HepG2 (cell line): ENCODE measurements at regions not wholly inside any gene's neighbourhood (a gene's known extent, or its start where the extent isn't known, plus 50 kb on each side); places are given as distances from the start of the nearest gene placed in this dataset.

Experiments used
- ATAC-seq: fragments of 200-7000 bp; cut with Tn5 transposase; 3 replicates; pipeline ENCODE4 v1.9.1; 2020; ENCODE audit warnings: mild to moderate bottlenecking, moderate library complexity
- BruUV-seq: library from RNA; stranded (reverse); fragments of 400-500 nt; replicated peaks from 2 replicates; lab custom pipeline; 2021; lab: Mats Ljungman, UMichigan
- CTCF ChIA-PET: fragments of 300-600 bp; formaldehyde crosslinking; extraction: SDS; loops from one replicate; lab custom pipeline; 2021; ENCODE audit warnings: low total read pairs, inconsistent platforms, low intra/inter-chr PET ratio; lab: Yijun Ruan, JAX
- POLR2A ChIA-PET: fragments of 350-600 bp; sonication (Branson Sonifier 250); formaldehyde crosslinking; loops from one replicate; lab custom pipeline; 2020; ENCODE audit warnings: antibody characterized with exemption, inconsistent platforms; lab: Yijun Ruan, JAX
- DNase-seq: peaks from one replicate; pipeline ENCODE4 v3.0.0-alpha.2; 2015; ENCODE audit warnings: low spot score
- FAIRE-seq: peaks from 3 replicates; lab custom pipeline; 2011; peaks lifted over from hg19 to GRCh38; lab: Jason Lieb, UNC
- H2AFZ ChIP-seq: one replicate; pipeline ENCODE4 v1.6.1; 2011; ENCODE audit warnings: low read length, inconsistent platforms
- H3K27ac ChIP-seq: fragments of 300-600 bp; 3 replicates; pipeline ENCODE4 v1.8.0; 2011; ENCODE audit warnings: mixed run types, mild to moderate bottlenecking, mixed read lengths, low read length, inconsistent platforms; ENCODE audit not compliant: insufficient read depth; ENCODE audit errors: extremely low read length
- H3K27me3 ChIP-seq, 2 experiments: fragments of 200-600 bp in 1 of 2; 2 replicates in 1 of 2; 3 replicates in 1 of 2; pipeline versions ENCODE4 v1.6.0 to v1.8.0; 2011; ENCODE audit warnings: low read length in 2 of 2, mild to moderate bottlenecking in 2 of 2, moderate library complexity in 2 of 2, inconsistent platforms in 1 of 2; ENCODE audit not compliant: insufficient read depth in 2 of 2, control insufficient read depth in 1 of 2
- H3K36me3 ChIP-seq, 2 experiments: fragments of 200-600 bp in 1 of 2; replicated peaks in 1 of 2; 2 replicates in 1 of 2; 3 replicates in 1 of 2; pipeline versions ENCODE4 v1.5.1 to v1.8.0; 2011; ENCODE audit warnings: low read length in 2 of 2, inconsistent platforms in 1 of 2; ENCODE audit not compliant: insufficient read depth in 2 of 2, control insufficient read depth in 1 of 2
- H3K4me1 ChIP-seq: 2 replicates; pipeline ENCODE4 v1.5.1; 2012; ENCODE audit warnings: low read length, inconsistent platforms; ENCODE audit not compliant: insufficient read depth
- H3K4me2 ChIP-seq: 2 replicates; pipeline ENCODE4 v1.6.0; 2011; ENCODE audit warnings: low read depth, low read length, inconsistent platforms
- H3K4me3 ChIP-seq, 3 experiments: fragments of 200-600 bp in 1 of 3; sonication (generic), shearing (Covaris generic) in 1 of 3; replicated peaks in 1 of 3; 2 replicates each; pipeline ENCODE4 v1.5.1; 2011 to 2016; ENCODE audit warnings: low read length in 3 of 3, inconsistent platforms in 2 of 3, low read depth in 2 of 3, mild to moderate bottlenecking in 2 of 3, control low read depth in 1 of 3, mixed read lengths in 1 of 3; ENCODE audit not compliant: insufficient read depth in 1 of 3
- H3K79me2 ChIP-seq: one replicate; pipeline ENCODE4 v1.6.1; 2011; ENCODE audit warnings: low read length, inconsistent platforms; ENCODE audit not compliant: insufficient read depth
- H3K9ac ChIP-seq: 2 replicates; pipeline ENCODE4 v1.6.0; 2011; ENCODE audit warnings: mild to moderate bottlenecking, low read depth, low read length, inconsistent platforms; ENCODE audit not compliant: insufficient read depth
- H3K9me3 ChIP-seq: 2 replicates; pipeline ENCODE4 v1.5.1; 2012; ENCODE audit warnings: mild to moderate bottlenecking, low read length
- H4K20me1 ChIP-seq: 2 replicates; pipeline ENCODE4 v1.6.0; 2011; ENCODE audit warnings: inconsistent platforms, mild to moderate bottlenecking, low read length, moderate library complexity; ENCODE audit not compliant: insufficient read depth
- GPN1 ChIP-seq: sonication (generic); formaldehyde crosslinking; IDR thresholded peaks from 2 replicates; pipeline ENCODE4 v1.5.1; 2020; ENCODE audit warnings: missing genetic modification reagents, borderline replicate concordance
- ISX ChIP-seq: sonication (generic); formaldehyde crosslinking; conservative IDR thresholded peaks from 2 replicates; pipeline ENCODE4 v1.5.0; 2020; ENCODE audit warnings: missing genetic modification reagents
- KDM3A ChIP-seq: IDR thresholded peaks from 2 replicates; pipeline ENCODE4 v1.6.1; 2018; ENCODE audit warnings: low read depth, missing compliant biosample characterization
- KIAA2018 ChIP-seq: sonication (generic); formaldehyde crosslinking; IDR thresholded peaks from 2 replicates; pipeline ENCODE4 v1.5.0; 2020; ENCODE audit warnings: mild to moderate bottlenecking, missing genetic modification reagents, borderline replicate concordance
- SMAD3 ChIP-seq: sonication (generic); formaldehyde crosslinking; IDR thresholded peaks from 2 replicates; pipeline ENCODE4 v1.4.0; 2020; ENCODE audit warnings: missing genetic modification reagents
- ZNF782 ChIP-seq: sonication (generic); formaldehyde crosslinking; IDR thresholded peaks from 2 replicates; pipeline ENCODE4 v1.4.0; 2020; ENCODE audit warnings: missing genetic modification reagents, mild to moderate bottlenecking, borderline replicate concordance
- WGBS: methylation state at CpG from one replicate; pipeline ENCODE4 v1.1.6; 2017; ENCODE audit warnings: low lambda C conversion rate; 5-methylcytosine and 5-hydroxymethylcytosine counted together
- in situ Hi-C: cut with HindIII; loops from 2 replicates; pipeline ENCODE4 v1.10.0; 2017; ENCODE audit warnings: low pct_unique_long_range_greater_than_20kb; ENCODE audit not compliant: extremely low pct_ligation_motif_present
- intact Hi-C: fragments of 100-400 bp; cut with micrococcal nuclease; formaldehyde crosslinking; loops from one replicate; pipeline ENCODE4 v1.10.0; 2022; ENCODE audit not compliant: unreplicated experiment
- TF ChIP-seq, protein P1 (sequence below): sonication (generic); formaldehyde crosslinking; IDR thresholded peaks from 2 replicates; pipeline ENCODE4 v1.4.0; 2020; ENCODE audit warnings: missing genetic modification reagents, borderline replicate concordance

- TF ChIP-seq, protein P1, sequence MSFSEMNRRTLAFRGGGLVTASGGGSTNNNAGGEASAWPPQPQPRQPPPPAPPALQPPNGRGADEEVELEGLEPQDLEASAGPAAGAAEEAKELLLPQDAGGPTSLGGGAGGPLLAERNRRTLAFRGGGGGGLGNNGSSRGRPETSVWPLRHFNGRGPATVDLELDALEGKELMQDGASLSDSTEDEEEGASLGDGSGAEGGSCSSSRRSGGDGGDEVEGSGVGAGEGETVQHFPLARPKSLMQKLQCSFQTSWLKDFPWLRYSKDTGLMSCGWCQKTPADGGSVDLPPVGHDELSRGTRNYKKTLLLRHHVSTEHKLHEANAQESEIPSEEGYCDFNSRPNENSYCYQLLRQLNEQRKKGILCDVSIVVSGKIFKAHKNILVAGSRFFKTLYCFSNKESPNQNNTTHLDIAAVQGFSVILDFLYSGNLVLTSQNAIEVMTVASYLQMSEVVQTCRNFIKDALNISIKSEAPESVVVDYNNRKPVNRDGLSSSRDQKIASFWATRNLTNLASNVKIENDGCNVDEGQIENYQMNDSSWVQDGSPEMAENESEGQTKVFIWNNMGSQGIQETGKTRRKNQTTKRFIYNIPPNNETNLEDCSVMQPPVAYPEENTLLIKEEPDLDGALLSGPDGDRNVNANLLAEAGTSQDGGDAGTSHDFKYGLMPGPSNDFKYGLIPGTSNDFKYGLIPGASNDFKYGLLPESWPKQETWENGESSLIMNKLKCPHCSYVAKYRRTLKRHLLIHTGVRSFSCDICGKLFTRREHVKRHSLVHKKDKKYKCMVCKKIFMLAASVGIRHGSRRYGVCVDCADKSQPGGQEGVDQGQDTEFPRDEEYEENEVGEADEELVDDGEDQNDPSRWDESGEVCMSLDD (CRISPR knock-in tag) = no peak
- TF ChIP-seq SMAD3 (CRISPR knock-in tag) = no peak
- TF ChIP-seq ISX (CRISPR knock-in tag) = no peak
Measured at GRCh38 chr4:169337510-169337909, 66.8 kb upstream of the SH3RF1 start (continued).

- H3K79me2 ChIP-seq = no peaks in the 10 kb centered on the region
- in situ Hi-C loops (no loop called here), intact Hi-C loops (no loop called here)
- H3K4me3 ChIP-seq = no peak overlapping the region
- DNase-seq (no peak), FAIRE-seq (no peak), ATAC-seq (no peak)
- H3K4me2 ChIP-seq = no peak overlapping the region
- BruUV-seq = no TSS peak
- WGBS = 50% methylated on average over 4 of the region's 4 CpGs
- ChIA-PET POLR2A (no interaction called here), CTCF (no interaction called here)
- H3K4me1 ChIP-seq = peaks cover 7% of the 10 kb centered on the region; the same call in 1 of the 2 replicates
- H3K36me3 ChIP-seq = no peaks in the 10 kb centered on the region
- H3K27ac ChIP-seq = no peak overlapping the region
- no peaks in the 10 kb centered on the region for H3K27me3 ChIP-seq
- no peak overlapping the region for H3K9ac ChIP-seq
- H4K20me1 ChIP-seq = no peaks in the 10 kb centered on the region
- H3K9me3 ChIP-seq = no peaks in the 10 kb centered on the region
- no peak for TF ChIP-seq KDM3A
- no peak for TF ChIP-seq GPN1 (CRISPR knock-in tag)
- TF ChIP-seq ZNF782 (CRISPR knock-in tag) = no peak
- TF ChIP-seq KIAA2018 (CRISPR knock-in tag) = no peak
- H2AFZ ChIP-seq = no peak overlapping the region
Measured at GRCh38 chr4:169335331-169335730, 64.6 kb upstream of the SH3RF1 start.
